AG10803 (cell line): ENCODE measurements at regions not wholly inside any gene's neighbourhood (a gene's known extent, or its start where the extent isn't known, plus 50 kb on each side); places are given as distances from the start of the nearest gene placed in this dataset.

ENCODE experiments used
- DNase-seq: peaks from one replicate; pipeline ENCODE4 v3.0.0; 2010; ENCODE audit warnings: low read depth
- H3K4me3 ChIP-seq: 2 replicates; pipeline ENCODE4 v1.5.1; 2011; ENCODE audit warnings: mild to moderate bottlenecking, low read length, control low read depth
- CTCF ChIP-seq: conservative IDR thresholded peaks from 2 replicates; pipeline ENCODE4 v1.5.1; 2011; ENCODE audit warnings: mild to moderate bottlenecking, low read length, control low read depth, inconsistent platforms

- no peak for DNase-seq
- no peak for TF ChIP-seq CTCF
- no peak overlapping the region for H3K4me3 ChIP-seq
Observed at GRCh38 chr9:120198027-120198426, 381.9 kb downstream of the CDK5RAP2 start.

GRCh38 chr9:120197605-120198004 is 382.4 kb downstream of the CDK5RAP2 start:
- no peak for TF ChIP-seq CTCF
- H3K4me3 ChIP-seq = no peak overlapping the region
- no peak for DNase-seq

- H3K4me3 ChIP-seq = no peak overlapping the region
- no peak for TF ChIP-seq CTCF
- DNase-seq = no peak
Observed at GRCh38 chr9:120191141-120191540, 388.8 kb downstream of the CDK5RAP2 start.

GRCh38 chr9:120187758-120188157 is 392.2 kb downstream of the CDK5RAP2 start:
- no peak overlapping the region for H3K4me3 ChIP-seq
- no peak for DNase-seq
- no peak for TF ChIP-seq CTCF

- no peak for TF ChIP-seq CTCF
- no peak overlapping the region for H3K4me3 ChIP-seq
- DNase-seq = no peak
Observed at GRCh38 chr9:120186276-120186675, 393.7 kb downstream of the CDK5RAP2 start.

- no peak for DNase-seq
- TF ChIP-seq CTCF = no peak
Observed at GRCh38 chr9:120184266-120184665, 395.7 kb downstream of the CDK5RAP2 start.

GRCh38 chr9:120183615-120184014 is 396.4 kb downstream of the CDK5RAP2 start:
- DNase-seq = no peak
- TF ChIP-seq CTCF = no peak
- H3K4me3 ChIP-seq = no peak overlapping the region

More at GRCh38 chr9:120184266-120184665, 395.7 kb downstream of the CDK5RAP2 start:
- H3K4me3 ChIP-seq = no peak overlapping the region
